Frontal cortex (tissue), 3 donors: ENCODE measurements at regions not wholly inside any gene's neighbourhood (a gene's known extent, or its start where the extent isn't known, plus 50 kb on each side); places are given as distances from the start of the nearest gene placed in this dataset.
"Not testable (repeated sequence)": the region's sequence is repeated elsewhere in the genome, so short reads cannot be mapped to it uniquely, and the experiment has no call there.

Experiments
- DNase-seq, 2 donors: peaks; one replicate each; pipeline ENCODE4 v3.0.0; 2012; ENCODE audit warnings: low spot score in 2 of 2
- FAIRE-seq: peaks from 2 replicates; lab custom pipeline; 2012; peaks lifted over from hg19 to GRCh38; lab: Jason Lieb, UNC
- donor health status: control.
- donor health status: control.
- donor health status: control.

GRCh38 chr4:23946299-23946698 is 56.5 kb upstream of the PPARGC1A start:
- no peak for FAIRE-seq
- no peak for DNase-seq

- no peak for FAIRE-seq
These were observed 55.7 kb upstream of the PPARGC1A start for GRCh38 chr4:23945451-23946017.

GRCh38 chr4:23944556-23944955 is 54.7 kb upstream of the PPARGC1A start:
- not testable (repeated sequence) for DNase-seq, FAIRE-seq

More at GRCh38 chr4:23945451-23946017, 55.7 kb upstream of the PPARGC1A start:
- DNase-seq = no peak

- no peak for FAIRE-seq
These were observed 53.6 kb upstream of the PPARGC1A start for GRCh38 chr4:23943478-23943877.

GRCh38 chr4:23942471-23942870 is 52.6 kb upstream of the PPARGC1A start:
- DNase-seq = no peak
- no peak for FAIRE-seq

More at GRCh38 chr4:23943478-23943877, 53.6 kb upstream of the PPARGC1A start:
- DNase-seq = no peak
